ENCODE measurements at regions not wholly inside any gene's neighbourhood (a gene's known extent, or its start where the extent isn't known, plus 50 kb on each side); places are given as distances from the start of the nearest gene placed in this dataset.

GRCh38 chr2:75807992-75808391, 97.3 kb upstream of the GCFC2 start:
- H3K9ac ChIP-seq (ENCODE audit: low read depth, low read length), result no peak overlapping the region
- H3K27ac ChIP-seq (ENCODE audit: low read length), result no peak overlapping the region
- DNase-seq, result no peak
- ATAC-seq (ENCODE audit: insufficient read depth, low read depth), result no peak
- H3K4me2 ChIP-seq (ENCODE audit: insufficient read depth, low read length), result no peak overlapping the region
- H3K4me1 ChIP-seq (ENCODE audit: insufficient read depth, low read length), result no peaks in the 10 kb centered on the region
- no peak overlapping the region for H3K4me3 ChIP-seq (ENCODE audit: low read depth in 1 of 2, low read length in 2 of 2)
- TF ChIP-seq EZH2 (IDR thresholded peaks at IDR 0.05; ENCODE audit: borderline replicate concordance, low read depth, low read length, severe bottlenecking) (no peak), CTCF (IDR thresholded peaks at IDR 0.05; ENCODE audit: borderline replicate concordance, extremely low read depth, low read length, poor library complexity, severe bottlenecking) (no peak)
- no peaks in the 10 kb centered on the region for H3K79me2 ChIP-seq (ENCODE audit: insufficient read depth, low read length)
- no peak overlapping the region for H2AFZ ChIP-seq (ENCODE audit: low read depth, low read length)
- H4K20me1 ChIP-seq (ENCODE audit: insufficient read depth, low read length), result no peaks in the 10 kb centered on the region
- no peaks in the 10 kb centered on the region for H3K9me3 ChIP-seq (ENCODE audit: insufficient read depth, low read length, severe bottlenecking)
- H3K36me3 ChIP-seq (ENCODE audit: insufficient read depth, low read length), result no peaks in the 10 kb centered on the region
- H3K27me3 ChIP-seq (ENCODE audit: insufficient read depth, low read length, poor library complexity), result peaks cover 5% of the 10 kb centered on the region

GRCh38 chr2:75801234-75801982, 90.7 kb upstream of the GCFC2 start:
- H3K27me3 ChIP-seq (ENCODE audit: insufficient read depth, low read length, poor library complexity), result peaks cover 9% of the 10 kb centered on the region
- H3K9me3 ChIP-seq (ENCODE audit: insufficient read depth, low read length, severe bottlenecking), result no peaks in the 10 kb centered on the region
- H2AFZ ChIP-seq (ENCODE audit: low read depth, low read length), result no peak overlapping the region
- H3K79me2 ChIP-seq (ENCODE audit: insufficient read depth, low read length), result no peaks in the 10 kb centered on the region
- no peaks in the 10 kb centered on the region for H3K36me3 ChIP-seq (ENCODE audit: insufficient read depth, low read length)
- DNase-seq, result no peak
- no peak overlapping the region for H3K27ac ChIP-seq (ENCODE audit: low read length)
- TF ChIP-seq CTCF (IDR thresholded peaks at IDR 0.05; ENCODE audit: borderline replicate concordance, extremely low read depth, low read length, poor library complexity, severe bottlenecking), result no peak
- no peak for TF ChIP-seq EZH2 (IDR thresholded peaks at IDR 0.05; ENCODE audit: borderline replicate concordance, low read depth, low read length, severe bottlenecking)
- no peak overlapping the region for H3K9ac ChIP-seq (ENCODE audit: low read depth, low read length)
- no peak for ATAC-seq (ENCODE audit: insufficient read depth, low read depth)
- no peak overlapping the region for H3K4me3 ChIP-seq (ENCODE audit: low read depth in 1 of 2, low read length in 2 of 2)
- H3K4me1 ChIP-seq (ENCODE audit: insufficient read depth, low read length), result no peaks in the 10 kb centered on the region
- no peaks in the 10 kb centered on the region for H4K20me1 ChIP-seq (ENCODE audit: insufficient read depth, low read length)
- H3K4me2 ChIP-seq (ENCODE audit: insufficient read depth, low read length), result no peak overlapping the region

- ATAC-seq (ENCODE audit: insufficient read depth, low read depth), result no peak
- no peaks in the 10 kb centered on the region for H3K36me3 ChIP-seq (ENCODE audit: insufficient read depth, low read length)
- no peak overlapping the region for H3K4me2 ChIP-seq (ENCODE audit: insufficient read depth, low read length)
- no peak overlapping the region for H2AFZ ChIP-seq (ENCODE audit: low read depth, low read length)
- no peaks in the 10 kb centered on the region for H3K79me2 ChIP-seq (ENCODE audit: insufficient read depth, low read length)
- H3K9ac ChIP-seq (ENCODE audit: low read depth, low read length), result no peak overlapping the region
- peaks cover 9% of the 10 kb centered on the region for H3K27me3 ChIP-seq (ENCODE audit: insufficient read depth, low read length, poor library complexity)
- TF ChIP-seq EZH2 (IDR thresholded peaks at IDR 0.05; ENCODE audit: borderline replicate concordance, low read depth, low read length, severe bottlenecking) (no peak), CTCF (IDR thresholded peaks at IDR 0.05; ENCODE audit: borderline replicate concordance, extremely low read depth, low read length, poor library complexity, severe bottlenecking) (no peak)
- H3K4me1 ChIP-seq (ENCODE audit: insufficient read depth, low read length), result no peaks in the 10 kb centered on the region
- H3K27ac ChIP-seq (ENCODE audit: low read length), result no peak overlapping the region
- H4K20me1 ChIP-seq (ENCODE audit: insufficient read depth, low read length), result no peaks in the 10 kb centered on the region
- no peaks in the 10 kb centered on the region for H3K9me3 ChIP-seq (ENCODE audit: insufficient read depth, low read length, severe bottlenecking)
- no peak for DNase-seq
- no peak overlapping the region for H3K4me3 ChIP-seq (ENCODE audit: low read depth in 1 of 2, low read length in 2 of 2)
Measured at GRCh38 chr2:75800456-75800855, 89.7 kb upstream of the GCFC2 start.
